HFF-Myc (cell line): ENCODE measurements at regions not wholly inside any gene's neighbourhood (a gene's known extent, or its start where the extent isn't known, plus 50 kb on each side); places are given as distances from the start of the nearest gene placed in this dataset.
A peak's percentile ranks its signal among the peaks of the same experiment; 100 is the strongest.

Experiments
- DNase-seq: peaks from one replicate; pipeline ENCODE4 v3.0.0-alpha.2; 2011; ENCODE audit warnings: low read depth; ENCODE audit errors: extremely low read depth
- H3K4me3 ChIP-seq: replicated peaks from 2 replicates; pipeline ENCODE4 v1.5.1; 2011; ENCODE audit warnings: low read depth, mild to moderate bottlenecking, control low read depth, low read length
- TF ChIP-seq, protein P1 (sequence below): IDR thresholded peaks from 2 replicates; pipeline ENCODE4 v1.5.1; 2012; ENCODE audit warnings: mild to moderate bottlenecking, low read depth, low read length, control low read depth; ENCODE audit errors: missing control alignments

DNA sequence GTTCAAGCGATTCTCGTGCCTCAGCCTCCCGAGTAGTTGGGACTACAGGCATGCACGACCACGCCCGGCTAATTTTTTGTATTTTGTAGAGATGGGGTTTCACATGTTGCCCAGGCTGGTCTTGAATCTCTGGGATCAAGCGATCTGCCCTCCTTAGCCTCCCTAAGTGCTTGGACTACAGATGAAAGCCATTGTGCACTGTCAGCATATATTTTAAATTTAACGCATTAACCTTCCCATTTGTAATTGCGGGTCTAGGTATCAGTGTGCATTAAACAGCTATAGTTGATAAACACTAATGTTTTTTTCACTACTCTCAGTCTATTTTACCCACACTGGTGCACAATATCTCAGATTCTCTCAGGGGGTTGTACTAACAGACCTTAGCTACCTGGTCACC, 1930.8 kb downstream of the C4orf33 start:
- TF ChIP-seq, protein P1, sequence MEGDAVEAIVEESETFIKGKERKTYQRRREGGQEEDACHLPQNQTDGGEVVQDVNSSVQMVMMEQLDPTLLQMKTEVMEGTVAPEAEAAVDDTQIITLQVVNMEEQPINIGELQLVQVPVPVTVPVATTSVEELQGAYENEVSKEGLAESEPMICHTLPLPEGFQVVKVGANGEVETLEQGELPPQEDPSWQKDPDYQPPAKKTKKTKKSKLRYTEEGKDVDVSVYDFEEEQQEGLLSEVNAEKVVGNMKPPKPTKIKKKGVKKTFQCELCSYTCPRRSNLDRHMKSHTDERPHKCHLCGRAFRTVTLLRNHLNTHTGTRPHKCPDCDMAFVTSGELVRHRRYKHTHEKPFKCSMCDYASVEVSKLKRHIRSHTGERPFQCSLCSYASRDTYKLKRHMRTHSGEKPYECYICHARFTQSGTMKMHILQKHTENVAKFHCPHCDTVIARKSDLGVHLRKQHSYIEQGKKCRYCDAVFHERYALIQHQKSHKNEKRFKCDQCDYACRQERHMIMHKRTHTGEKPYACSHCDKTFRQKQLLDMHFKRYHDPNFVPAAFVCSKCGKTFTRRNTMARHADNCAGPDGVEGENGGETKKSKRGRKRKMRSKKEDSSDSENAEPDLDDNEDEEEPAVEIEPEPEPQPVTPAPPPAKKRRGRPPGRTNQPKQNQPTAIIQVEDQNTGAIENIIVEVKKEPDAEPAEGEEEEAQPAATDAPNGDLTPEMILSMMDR, result no peak
- H3K4me3 ChIP-seq, result no peak overlapping the region
- no peak for DNase-seq

DNA sequence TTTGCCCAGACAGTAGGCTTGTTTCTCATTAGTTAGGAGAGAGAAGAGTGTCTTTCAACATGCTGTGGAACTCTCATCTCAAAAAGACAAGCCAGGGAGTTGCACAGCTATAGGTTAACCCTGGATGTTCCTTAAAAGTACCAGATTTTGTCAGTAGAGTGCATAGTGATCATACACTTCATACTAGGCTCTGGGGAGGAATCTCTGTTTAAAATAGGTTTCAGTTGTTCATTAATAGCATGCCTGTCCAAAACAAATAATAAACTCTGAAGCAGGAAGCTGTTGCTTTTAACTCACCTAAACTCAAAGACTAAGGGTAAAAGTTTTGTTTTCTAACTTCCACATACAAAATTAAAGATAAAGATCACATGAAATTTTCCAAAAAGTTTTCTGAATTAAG, 1948.4 kb downstream of the C4orf33 start:
- DNase-seq, result no peak
- no peak overlapping the region for H3K4me3 ChIP-seq
- TF ChIP-seq, protein P1, result no peak

- TF ChIP-seq, protein P1, result no peak
- DNase-seq, result no peak
- H3K4me3 ChIP-seq, result no peak overlapping the region
These were observed 1950.9 kb downstream of the C4orf33 start for GRCh38 chr4:131046821-131047220.

GRCh38 chr4:131052646-131053045, 1956.7 kb downstream of the C4orf33 start:
- no peak for DNase-seq
- no peak overlapping the region for H3K4me3 ChIP-seq
- TF ChIP-seq, protein P1, result no peak

DNA sequence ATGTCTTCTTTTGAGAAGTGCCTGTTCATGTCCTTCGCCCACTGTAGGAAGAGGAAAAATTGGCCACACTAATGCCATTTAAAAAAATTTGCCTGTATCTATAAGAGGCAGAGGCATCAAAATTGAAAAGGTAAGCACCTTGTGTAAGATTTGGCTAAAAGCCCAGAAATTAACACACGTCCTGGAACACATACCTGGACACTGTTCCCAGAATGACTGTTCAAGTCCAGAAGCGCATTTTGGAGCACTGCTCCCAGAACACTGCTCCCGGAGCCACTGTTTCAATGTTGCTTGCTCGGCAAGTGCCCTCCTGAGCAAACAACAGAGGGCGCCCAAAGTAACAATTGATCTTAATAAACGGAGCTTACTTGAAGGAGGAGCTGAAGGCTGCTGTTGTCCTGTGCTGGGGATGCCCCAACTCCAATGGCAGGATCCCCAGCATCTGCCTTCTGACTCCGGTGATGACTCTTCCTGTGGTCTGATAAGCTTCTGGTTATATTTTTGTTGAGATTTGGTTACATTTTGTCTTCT, 1958.6 kb downstream of the C4orf33 start:
- H3K4me3 ChIP-seq, result no peak overlapping the region
- no peak for DNase-seq
- TF ChIP-seq, protein P1, result peak; percentile 2

GRCh38 chr4:131061734-131062133, 1965.8 kb downstream of the C4orf33 start:
- no peak overlapping the region for H3K4me3 ChIP-seq
- no peak for DNase-seq

More at GRCh38 chr4:131061734-131062133, 1965.8 kb downstream of the C4orf33 start:
- TF ChIP-seq, protein P1, result no peak
